ENCODE measurements at regions not wholly inside any gene's neighbourhood (a gene's known extent, or its start where the extent isn't known, plus 50 kb on each side); places are given as distances from the start of the nearest gene placed in this dataset.

- TF ChIP-seq POLR2A (IDR thresholded peaks at IDR 0.05) (no peak), POLR2AphosphoS5 (IDR thresholded peaks at IDR 0.05) (no peak), CTCF (IDR thresholded peaks at IDR 0.05) (no peak), EP300 (IDR thresholded peaks at IDR 0.05; ENCODE audit: low read depth) (no peak)
Observed at GRCh38 chrX:26007462-26007861, 130.7 kb upstream of the MAGEB18 start.
